Neural crest cell (in vitro differentiated cells): ENCODE measurements at regions not wholly inside any gene's neighbourhood (a gene's known extent, or its start where the extent isn't known, plus 50 kb on each side); places are given as distances from the start of the nearest gene placed in this dataset.
"Not testable (repeated sequence)": the region's sequence is repeated elsewhere in the genome, so short reads cannot be mapped to it uniquely, and the experiment has no call there.

Source experiments
- DNase-seq: peaks from one replicate; pipeline ENCODE4 v3.0.0; 2021; ENCODE audit warnings: low read depth, mixed read lengths, low spot score
- H3K27ac Mint-ChIP-seq: one replicate; pipeline ENCODE4 v1.8.0; 2021; ENCODE audit warnings: mild to moderate bottlenecking, mixed read lengths; ENCODE audit not compliant: unreplicated experiment
- H3K27me3 Mint-ChIP-seq: 2 replicates; pipeline ENCODE4 v1.8.0; 2021; ENCODE audit warnings: low read depth, mild to moderate bottlenecking, mixed read lengths
- H3K36me3 Mint-ChIP-seq: 2 replicates; pipeline ENCODE4 v1.8.0; 2021; ENCODE audit warnings: low read depth, mild to moderate bottlenecking, mixed read lengths
- H3K4me1 Mint-ChIP-seq: 2 replicates; pipeline ENCODE4 v1.8.0; 2021; ENCODE audit warnings: mixed read lengths
- H3K4me3 Mint-ChIP-seq: one replicate; pipeline ENCODE4 v1.8.0; 2021; ENCODE audit warnings: mild to moderate bottlenecking, mixed read lengths
- H3K9me3 Mint-ChIP-seq: 2 replicates; pipeline ENCODE4 v1.8.0; 2021; ENCODE audit warnings: mixed read lengths
- TF ChIP-seq, protein P1 (sequence below): fragments of 200-600 bp; sonication (generic); conservative IDR thresholded peaks from 2 replicates; pipeline ENCODE4 v1.5.0; 2021; ENCODE audit warnings: antibody characterized with exemption, mild to moderate bottlenecking

DNA sequence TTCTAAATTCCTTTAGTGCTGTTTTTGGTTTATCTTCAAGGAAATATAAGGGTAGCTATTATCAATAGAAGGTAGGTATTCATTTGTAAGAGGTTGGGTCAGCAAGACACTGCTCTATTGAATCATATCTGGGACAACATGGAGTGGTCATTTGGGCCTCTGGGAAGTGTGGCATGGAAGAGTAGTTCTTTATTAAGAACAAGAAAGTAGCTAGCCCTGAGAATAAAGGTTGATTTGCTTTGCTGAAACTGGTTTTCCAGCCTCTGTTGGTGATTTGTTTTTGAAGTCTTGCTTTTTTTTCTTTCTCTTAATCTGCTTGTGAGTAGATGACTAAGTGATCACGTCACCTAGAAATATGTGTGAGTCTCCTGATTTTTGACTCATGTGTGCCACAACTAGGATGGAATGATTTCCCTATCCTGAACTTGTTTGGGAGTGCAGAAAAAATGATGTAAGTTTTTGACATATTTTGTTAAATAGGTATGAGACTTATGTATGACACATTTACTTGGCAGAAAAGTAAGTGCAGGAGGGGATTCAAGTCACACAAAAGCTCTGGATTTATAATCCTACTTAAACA, 381.8 kb downstream of the CENPW start:
- no peaks in the 10 kb centered on the region for H3K27me3 Mint-ChIP-seq
- H3K4me1 Mint-ChIP-seq = peaks cover 9% of the 10 kb centered on the region
- TF ChIP-seq, protein P1, sequence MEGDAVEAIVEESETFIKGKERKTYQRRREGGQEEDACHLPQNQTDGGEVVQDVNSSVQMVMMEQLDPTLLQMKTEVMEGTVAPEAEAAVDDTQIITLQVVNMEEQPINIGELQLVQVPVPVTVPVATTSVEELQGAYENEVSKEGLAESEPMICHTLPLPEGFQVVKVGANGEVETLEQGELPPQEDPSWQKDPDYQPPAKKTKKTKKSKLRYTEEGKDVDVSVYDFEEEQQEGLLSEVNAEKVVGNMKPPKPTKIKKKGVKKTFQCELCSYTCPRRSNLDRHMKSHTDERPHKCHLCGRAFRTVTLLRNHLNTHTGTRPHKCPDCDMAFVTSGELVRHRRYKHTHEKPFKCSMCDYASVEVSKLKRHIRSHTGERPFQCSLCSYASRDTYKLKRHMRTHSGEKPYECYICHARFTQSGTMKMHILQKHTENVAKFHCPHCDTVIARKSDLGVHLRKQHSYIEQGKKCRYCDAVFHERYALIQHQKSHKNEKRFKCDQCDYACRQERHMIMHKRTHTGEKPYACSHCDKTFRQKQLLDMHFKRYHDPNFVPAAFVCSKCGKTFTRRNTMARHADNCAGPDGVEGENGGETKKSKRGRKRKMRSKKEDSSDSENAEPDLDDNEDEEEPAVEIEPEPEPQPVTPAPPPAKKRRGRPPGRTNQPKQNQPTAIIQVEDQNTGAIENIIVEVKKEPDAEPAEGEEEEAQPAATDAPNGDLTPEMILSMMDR = no peak
- H3K36me3 Mint-ChIP-seq = peaks cover 2% of the 10 kb centered on the region
- H3K9me3 Mint-ChIP-seq = peaks cover 3% of the 10 kb centered on the region
- H3K4me3 Mint-ChIP-seq = no peak overlapping the region
- no peak for DNase-seq
- H3K27ac Mint-ChIP-seq = no peak overlapping the region

DNA sequence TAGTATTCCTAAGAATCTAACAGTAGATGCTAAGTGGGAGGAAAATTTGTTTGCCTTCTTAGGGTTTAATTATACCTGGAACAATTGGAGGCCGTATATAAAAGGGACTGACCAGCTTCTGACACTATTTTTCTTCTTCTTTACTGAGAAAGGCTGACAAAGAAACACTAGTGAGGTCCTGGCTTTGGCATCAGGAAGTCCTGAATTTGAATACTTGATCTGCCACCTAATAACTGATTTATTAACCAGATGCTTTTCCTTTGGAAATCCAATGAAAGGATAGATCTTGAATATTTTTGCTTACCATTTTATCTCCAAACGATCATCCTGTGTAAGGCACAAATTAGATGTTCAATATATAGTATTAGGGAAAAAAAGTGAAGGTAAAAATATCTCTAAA, 382.5 kb downstream of the CENPW start:
- H3K36me3 Mint-ChIP-seq = peaks cover 4% of the 10 kb centered on the region
- TF ChIP-seq, protein P1 = no peak
- no peak for DNase-seq
- H3K4me1 Mint-ChIP-seq = peaks cover 4% of the 10 kb centered on the region
- no peak overlapping the region for H3K4me3 Mint-ChIP-seq
- H3K27me3 Mint-ChIP-seq = no peaks in the 10 kb centered on the region
- H3K9me3 Mint-ChIP-seq = peaks cover 4% of the 10 kb centered on the region
- no peak overlapping the region for H3K27ac Mint-ChIP-seq

GRCh38 chr6:126723541-126724170, 383.7 kb downstream of the CENPW start:
- Mint-ChIP-seq H3K4me1 (peaks cover 4% of the 10 kb centered on the region), H3K9me3 (peaks cover 8% of the 10 kb centered on the region), H3K27me3 (no peaks in the 10 kb centered on the region), H3K4me3 (no peak overlapping the region), H3K36me3 (peaks cover 6% of the 10 kb centered on the region), H3K27ac (no peak overlapping the region)
- TF ChIP-seq, protein P1 = no peak
- DNase-seq = no peak

DNA sequence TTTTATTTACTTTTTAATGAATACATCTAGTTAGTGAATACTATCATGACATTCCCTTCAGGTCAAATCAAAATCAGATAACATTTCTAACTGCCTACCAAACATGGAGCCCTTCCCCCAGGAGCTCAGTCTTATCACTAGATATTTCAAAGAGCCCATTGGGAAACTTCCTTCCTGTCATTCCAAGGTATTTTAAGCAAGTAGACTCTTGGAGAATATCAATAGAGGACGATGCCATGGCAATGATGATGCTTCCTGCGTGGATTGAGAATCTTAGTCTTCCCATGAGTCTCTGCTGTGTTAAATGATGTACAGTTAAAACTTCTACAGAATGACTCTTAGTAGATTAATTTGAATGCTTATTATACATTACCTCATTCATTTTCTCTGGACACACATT, 384.9 kb downstream of the CENPW start:
- DNase-seq = no peak
- peaks cover 4% of the 10 kb centered on the region for H3K4me1 Mint-ChIP-seq
- peaks cover 6% of the 10 kb centered on the region for H3K36me3 Mint-ChIP-seq
- H3K9me3 Mint-ChIP-seq = peaks cover 8% of the 10 kb centered on the region
- no peaks in the 10 kb centered on the region for H3K27me3 Mint-ChIP-seq
- no peak overlapping the region for H3K4me3 Mint-ChIP-seq
- no peak overlapping the region for H3K27ac Mint-ChIP-seq
- TF ChIP-seq, protein P1 = no peak

DNA sequence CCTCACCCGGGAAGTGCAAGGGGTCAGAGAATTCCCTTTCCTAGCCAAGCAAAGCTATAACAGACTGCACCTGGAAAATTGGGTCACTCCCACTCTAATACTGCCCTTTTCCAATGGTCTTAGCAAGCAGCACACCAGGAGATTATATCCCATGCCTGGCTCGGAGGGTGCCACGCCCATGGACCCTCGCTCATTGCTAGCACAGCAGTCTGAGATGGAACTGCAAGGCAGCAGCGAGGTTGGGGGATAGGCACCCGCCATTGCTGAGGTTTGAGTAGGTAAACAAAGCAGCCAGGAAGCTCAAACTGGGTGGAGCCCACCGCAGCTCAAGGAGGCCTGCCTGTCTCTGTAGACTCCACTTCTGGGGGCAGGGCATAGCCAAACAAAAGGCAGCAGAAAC, 386.5 kb downstream of the CENPW start:
- not testable (repeated sequence) for H3K27me3 Mint-ChIP-seq, H3K27ac Mint-ChIP-seq, H3K36me3 Mint-ChIP-seq, H3K9me3 Mint-ChIP-seq, H3K4me3 Mint-ChIP-seq, DNase-seq, H3K4me1 Mint-ChIP-seq

- DNase-seq = no peak
- Mint-ChIP-seq H3K27me3 (peaks cover 10% of the 10 kb centered on the region), H3K27ac (no peak overlapping the region), H3K9me3 (no peaks in the 10 kb centered on the region), H3K4me1 (no peaks in the 10 kb centered on the region), H3K4me3 (no peak overlapping the region), H3K36me3 (no peaks in the 10 kb centered on the region)
- TF ChIP-seq, protein P1 = no peak
Measured at GRCh38 chr6:126738146-126738545, 380.3 kb upstream of the RSPO3 start.
